Duodenal mucosa (tissue), 2 donors: ENCODE measurements at regions not wholly inside any gene's neighbourhood (a gene's known extent, or its start where the extent isn't known, plus 50 kb on each side); places are given as distances from the start of the nearest gene placed in this dataset.

Experiments used
- H3K27ac ChIP-seq: one replicate; pipeline ENCODE4 v1.7.0; 2013; ENCODE audit warnings: low read depth, low read length
- H3K27me3 ChIP-seq, 2 donors: one replicate each; pipeline ENCODE4 v1.7.0; 2013; ENCODE audit warnings: low read length in 2 of 2, control low read depth in 1 of 2; ENCODE audit not compliant: insufficient read depth in 2 of 2, control insufficient read depth in 1 of 2
- H3K36me3 ChIP-seq, 2 donors: one replicate each; pipeline ENCODE4 v1.7.0; 2013; ENCODE audit warnings: low read length in 2 of 2, control low read depth in 1 of 2; ENCODE audit not compliant: insufficient read depth in 2 of 2, control insufficient read depth in 1 of 2
- H3K4me1 ChIP-seq, 2 donors: one replicate each; pipeline ENCODE4 v1.7.0; 2013; ENCODE audit warnings: low read length in 2 of 2, control low read depth in 1 of 2; ENCODE audit not compliant: insufficient read depth in 2 of 2, control insufficient read depth in 1 of 2
- H3K4me3 ChIP-seq, 2 donors: one replicate each; pipeline ENCODE4 v1.7.0; 2013; ENCODE audit warnings: low read length in 2 of 2, low read depth in 1 of 2
- H3K9ac ChIP-seq, 2 donors: one replicate each; pipeline ENCODE4 v1.7.0; 2013; ENCODE audit warnings: low read length in 2 of 2, low read depth in 1 of 2
- H3K9me3 ChIP-seq, 2 donors: one replicate each; pipeline ENCODE4 v1.7.0; 2013; ENCODE audit warnings: low read length in 2 of 2, control low read depth in 1 of 2; ENCODE audit not compliant: control insufficient read depth in 1 of 2

DNA sequence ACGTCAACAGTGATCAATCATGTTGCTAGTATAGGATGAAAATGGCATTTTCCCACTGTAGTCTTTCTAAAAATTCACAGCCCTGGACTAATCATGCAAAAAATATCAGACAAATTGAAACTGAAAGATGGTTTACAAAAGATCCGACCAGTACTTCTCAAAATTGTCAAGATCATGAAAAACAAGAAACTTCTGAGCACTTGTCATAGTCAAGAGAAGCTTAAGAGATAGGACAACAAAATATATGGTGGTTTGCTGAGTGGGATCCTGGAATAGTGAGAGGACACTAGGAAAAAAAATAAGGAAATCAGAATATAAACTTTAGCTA, 101.1 kb downstream of the NAA11 start:
- no peaks in the 10 kb centered on the region for H3K4me1 ChIP-seq
- no peak overlapping the region for H3K27ac ChIP-seq
- H3K27me3 ChIP-seq, result no peaks in the 10 kb centered on the region
- no peaks in the 10 kb centered on the region for H3K36me3 ChIP-seq
- no peak overlapping the region for H3K4me3 ChIP-seq
- no peaks in the 10 kb centered on the region for H3K9me3 ChIP-seq
- no peak overlapping the region for H3K9ac ChIP-seq

DNA sequence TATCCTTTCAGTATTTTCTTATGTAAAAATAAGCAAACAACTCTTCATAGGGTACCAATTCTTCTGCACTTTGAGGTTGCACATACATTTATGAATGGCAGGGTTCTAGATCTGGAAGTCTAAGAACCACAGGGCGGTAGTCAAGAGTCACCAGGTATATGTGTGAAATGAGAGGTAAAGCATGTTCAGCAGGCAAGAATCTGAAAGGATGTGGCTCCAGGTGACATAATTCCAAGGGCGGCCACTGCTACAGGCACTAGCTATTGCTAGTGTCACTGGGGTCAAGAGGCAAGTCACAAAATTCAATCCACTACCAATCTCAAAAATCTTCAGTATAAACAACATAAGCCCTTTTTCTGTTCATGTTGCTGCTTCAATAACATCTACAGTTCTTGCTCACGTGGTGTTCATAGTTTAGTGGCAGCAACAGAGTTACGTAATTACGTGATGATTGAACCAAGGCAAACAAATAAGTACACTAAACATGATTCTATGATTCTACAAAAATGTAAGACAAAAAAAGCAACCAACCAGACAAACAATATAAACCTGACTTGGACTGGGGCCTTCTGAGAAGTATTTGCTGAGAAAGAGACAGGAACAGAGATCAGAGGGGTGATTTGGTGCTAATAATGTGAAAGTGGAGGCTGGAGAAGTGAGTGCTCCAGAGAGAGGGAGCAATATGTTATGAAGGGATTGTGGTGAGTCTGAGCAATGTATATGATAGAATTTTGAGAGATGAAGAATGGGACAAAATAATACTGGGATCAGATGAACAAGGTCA, 101.7 kb downstream of the NAA11 start:
- no peaks in the 10 kb centered on the region for H3K9me3 ChIP-seq

DNA sequence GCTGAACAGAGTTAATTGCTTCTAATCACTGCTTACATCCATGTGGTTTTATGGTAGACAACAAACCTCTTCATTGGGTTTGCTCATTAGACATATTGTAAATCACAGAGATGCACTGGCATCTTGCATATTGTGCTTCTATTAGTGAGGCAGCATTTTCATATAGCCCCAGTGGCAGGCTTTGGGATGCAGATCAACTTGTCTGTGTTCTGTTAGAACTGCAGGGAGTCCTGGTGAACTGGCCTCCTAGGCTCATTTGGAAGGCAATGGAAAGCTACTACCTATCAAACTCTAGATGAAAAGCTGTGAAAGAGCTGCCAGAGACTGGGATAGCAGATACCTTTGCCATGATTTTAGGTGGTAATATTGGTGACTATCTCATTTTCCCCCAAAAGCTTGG, 108.8 kb downstream of the NAA11 start:
- Histone ChIP-seq H3K4me1 (no peaks in the 10 kb centered on the region), H3K36me3 (no peaks in the 10 kb centered on the region), H3K27ac (no peak overlapping the region), H3K4me3 (no peak overlapping the region), H3K9me3 (no peaks in the 10 kb centered on the region), H3K9ac (no peak overlapping the region), H3K27me3 (no peaks in the 10 kb centered on the region)

More for the DNA sequence above, 101.7 kb downstream of the NAA11 start:
- Histone ChIP-seq H3K9ac (no peak overlapping the region), H3K36me3 (no peaks in the 10 kb centered on the region), H3K4me1 (no peaks in the 10 kb centered on the region), H3K27me3 (no peaks in the 10 kb centered on the region), H3K4me3 (no peak overlapping the region), H3K27ac (no peak overlapping the region)

DNA sequence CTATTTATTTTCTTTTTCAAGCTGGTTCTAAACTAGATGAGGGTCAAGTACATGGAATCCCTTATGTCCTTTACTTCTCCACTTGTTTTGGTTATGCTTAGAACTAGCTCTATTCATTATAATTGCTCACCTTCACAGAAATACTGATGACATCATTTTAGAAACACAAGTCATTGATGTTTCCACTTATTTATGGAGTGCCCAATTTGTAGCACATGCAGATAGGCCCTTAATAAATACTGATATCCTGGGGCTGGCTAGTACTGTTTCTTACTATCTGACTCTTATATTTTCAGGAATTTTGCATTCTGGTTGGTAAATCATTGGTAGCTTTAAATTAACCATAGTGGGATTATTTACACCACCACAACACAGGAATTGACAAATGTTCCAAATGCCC, 112.2 kb downstream of the NAA11 start:
- Histone ChIP-seq H3K9me3 (no peaks in the 10 kb centered on the region), H3K9ac (no peak overlapping the region), H3K4me1 (no peaks in the 10 kb centered on the region), H3K36me3 (no peaks in the 10 kb centered on the region), H3K27ac (no peak overlapping the region), H3K27me3 (no peaks in the 10 kb centered on the region), H3K4me3 (no peak overlapping the region)

DNA sequence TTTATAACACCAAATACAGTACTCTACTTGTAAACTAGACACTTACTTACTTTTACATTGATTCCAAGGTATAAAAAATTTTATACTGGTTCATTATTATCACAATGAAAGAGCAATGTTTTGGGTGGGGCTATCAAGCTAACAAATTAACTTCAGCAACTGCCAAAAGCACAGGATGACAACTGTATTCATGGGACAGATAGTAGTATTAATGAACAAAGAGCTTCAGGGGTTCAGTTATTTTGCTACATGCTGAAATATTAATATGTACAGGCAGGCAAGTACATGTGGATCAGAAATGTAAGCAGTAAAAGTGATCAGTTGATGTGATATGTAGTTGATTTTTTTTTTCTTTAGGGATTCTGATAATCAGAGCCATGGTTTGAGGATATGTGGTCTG, 112.9 kb downstream of the NAA11 start:
- no peaks in the 10 kb centered on the region for H3K9me3 ChIP-seq
- H3K27me3 ChIP-seq, result no peaks in the 10 kb centered on the region
- H3K27ac ChIP-seq, result no peak overlapping the region
- no peak overlapping the region for H3K9ac ChIP-seq
- H3K4me1 ChIP-seq, result no peaks in the 10 kb centered on the region
- no peak overlapping the region for H3K4me3 ChIP-seq
- H3K36me3 ChIP-seq, result no peaks in the 10 kb centered on the region

DNA sequence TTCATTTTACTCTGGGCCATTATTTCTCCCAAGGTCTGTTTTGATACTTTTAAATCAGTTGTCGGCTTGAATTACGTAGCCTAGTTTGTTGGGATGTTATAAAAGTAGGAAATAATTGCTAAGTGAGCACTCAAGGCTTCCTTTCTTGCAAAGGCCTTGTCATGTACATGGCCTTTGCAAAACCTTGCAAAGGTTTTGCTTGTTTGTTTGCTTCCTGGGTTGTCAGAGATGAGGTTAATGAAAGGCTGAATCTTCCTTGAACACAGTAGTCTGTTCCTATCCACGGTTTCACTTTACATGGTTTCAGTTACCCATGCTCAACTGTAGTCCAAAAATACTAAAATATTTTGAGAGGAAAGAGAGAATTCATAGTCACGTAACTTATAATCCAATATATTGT, 113.5 kb downstream of the NAA11 start:
- no peaks in the 10 kb centered on the region for H3K27me3 ChIP-seq
- H3K4me1 ChIP-seq, result no peaks in the 10 kb centered on the region
- no peak overlapping the region for H3K4me3 ChIP-seq
- no peaks in the 10 kb centered on the region for H3K36me3 ChIP-seq
- no peaks in the 10 kb centered on the region for H3K9me3 ChIP-seq
- no peak overlapping the region for H3K27ac ChIP-seq
- H3K9ac ChIP-seq, result no peak overlapping the region

DNA sequence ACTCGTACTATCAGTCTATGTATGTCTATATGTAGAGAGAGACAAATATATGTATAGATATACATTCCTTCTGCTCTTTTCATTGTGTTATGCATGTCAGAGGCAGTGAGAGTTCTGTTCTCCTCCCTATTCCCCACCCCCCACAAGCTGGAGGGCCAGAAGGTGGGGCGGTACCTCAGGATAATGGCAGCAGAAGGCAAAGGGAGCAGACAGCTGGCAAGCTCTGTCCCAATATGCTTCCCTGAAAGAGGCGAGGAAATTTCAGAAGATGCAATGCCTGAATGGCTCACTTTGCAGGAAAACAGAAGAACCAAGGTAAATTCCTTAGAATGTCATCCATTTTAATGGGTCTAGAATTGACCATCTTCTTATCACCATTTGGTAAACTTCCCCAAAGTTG, 114.4 kb downstream of the NAA11 start:
- H3K36me3 ChIP-seq, result no peaks in the 10 kb centered on the region
- no peaks in the 10 kb centered on the region for H3K4me1 ChIP-seq
- no peak overlapping the region for H3K4me3 ChIP-seq
- peaks cover 0 to 4% of the 10 kb centered on the region in 2 donors for H3K9me3 ChIP-seq
- no peak overlapping the region for H3K27ac ChIP-seq
- H3K27me3 ChIP-seq, result no peaks in the 10 kb centered on the region
- H3K9ac ChIP-seq, result no peak overlapping the region

DNA sequence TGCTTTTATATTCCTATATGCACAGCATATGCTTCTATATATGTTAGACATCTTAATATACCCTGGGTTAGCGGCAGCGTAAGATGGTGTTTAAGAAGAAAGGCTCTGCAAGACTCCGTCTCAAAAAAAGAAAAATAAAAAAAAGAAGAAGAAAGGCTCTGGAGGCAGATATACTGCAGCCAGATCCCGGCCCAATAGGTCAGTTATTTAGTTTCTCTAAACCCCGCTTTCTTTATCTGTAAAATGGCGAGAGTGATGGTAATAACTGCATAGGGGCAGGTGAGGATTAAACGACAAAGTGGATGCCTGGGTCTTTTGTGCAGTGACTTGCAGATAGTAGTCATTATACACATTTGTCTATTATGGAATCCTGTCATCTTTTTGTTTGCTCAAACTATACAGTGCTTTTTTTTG, 115.2 kb downstream of the NAA11 start:
- H3K9ac ChIP-seq, result no peak overlapping the region
- H3K9me3 ChIP-seq, result peaks cover 0 to 4% of the 10 kb centered on the region in 2 donors
- no peaks in the 10 kb centered on the region for H3K4me1 ChIP-seq
- no peak overlapping the region for H3K27ac ChIP-seq
- no peak overlapping the region for H3K4me3 ChIP-seq
- no peaks in the 10 kb centered on the region for H3K27me3 ChIP-seq
- H3K36me3 ChIP-seq, result no peaks in the 10 kb centered on the region

DNA sequence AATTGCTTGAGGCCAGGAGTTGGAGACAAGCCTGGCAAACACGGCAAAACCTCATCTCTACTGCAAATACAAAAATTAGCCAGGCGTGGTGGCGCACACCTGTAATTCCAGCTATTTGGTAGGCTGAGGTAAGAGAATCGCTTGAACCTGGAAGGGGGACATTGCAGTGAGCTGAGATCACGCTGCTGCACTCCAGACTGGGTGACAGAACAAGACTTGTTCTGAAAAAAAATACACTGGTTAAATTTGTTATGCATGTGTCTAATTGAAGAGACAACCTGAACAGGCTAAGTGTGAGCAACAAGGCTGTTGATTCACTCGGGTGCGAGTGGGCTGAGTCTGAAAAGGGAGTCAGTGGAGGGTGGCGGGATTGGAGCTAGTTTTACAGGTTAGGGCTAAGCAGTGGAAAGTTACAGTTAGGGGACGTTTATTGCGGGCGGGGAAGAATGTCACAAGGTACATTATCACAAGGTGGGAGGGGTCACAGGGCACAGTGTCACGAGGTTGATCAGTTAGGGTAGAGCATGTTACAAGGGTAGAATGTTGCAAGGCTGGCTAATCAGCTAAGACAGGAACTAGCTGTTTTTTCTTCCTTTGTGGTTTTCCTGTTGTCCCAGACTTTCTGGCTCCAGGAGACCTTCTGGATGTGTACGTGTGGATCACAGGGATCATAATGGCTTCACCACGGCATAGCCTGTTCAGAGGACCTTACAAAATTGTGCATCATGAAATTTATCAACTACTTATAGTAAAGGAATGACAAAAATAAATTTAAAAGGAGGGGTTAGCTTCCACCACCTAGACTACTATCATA, 115.8 kb downstream of the NAA11 start:
- no peaks in the 10 kb centered on the region for H3K27me3 ChIP-seq
- no peaks in the 10 kb centered on the region for H3K36me3 ChIP-seq
- H3K9me3 ChIP-seq, result peaks cover 0 to 4% of the 10 kb centered on the region in 2 donors
- no peaks in the 10 kb centered on the region for H3K4me1 ChIP-seq
- no peak overlapping the region for H3K9ac ChIP-seq
- no peak overlapping the region for H3K27ac ChIP-seq
- no peak overlapping the region for H3K4me3 ChIP-seq

DNA sequence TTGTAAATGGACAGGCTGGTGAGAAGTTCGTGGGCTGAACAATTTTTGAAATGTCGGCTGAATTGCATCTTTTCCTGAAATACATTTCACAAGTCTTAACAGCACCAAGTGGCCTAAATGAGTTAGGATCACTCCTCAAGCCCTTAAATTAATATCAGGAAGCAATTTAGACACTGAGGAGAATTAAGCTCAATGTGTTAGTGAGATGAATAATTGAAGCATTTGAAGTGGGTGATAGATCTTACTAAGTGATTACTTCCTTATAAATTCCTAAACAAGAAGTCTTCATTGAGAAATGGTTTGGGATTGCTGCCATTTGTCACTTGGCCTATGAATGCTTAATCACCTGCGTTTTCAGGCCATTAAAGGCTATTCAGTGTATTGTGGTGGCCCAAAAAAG, 116.8 kb downstream of the NAA11 start:
- no peaks in the 10 kb centered on the region for H3K4me1 ChIP-seq
- no peak overlapping the region for H3K9ac ChIP-seq
- no peaks in the 10 kb centered on the region for H3K27me3 ChIP-seq
- no peak overlapping the region for H3K27ac ChIP-seq
- H3K36me3 ChIP-seq, result no peaks in the 10 kb centered on the region
- peaks cover 0 to 4% of the 10 kb centered on the region in 2 donors for H3K9me3 ChIP-seq
- no peak overlapping the region for H3K4me3 ChIP-seq
